C4-2B (cell line): ENCODE measurements at regions not wholly inside any gene's neighbourhood (a gene's known extent, or its start where the extent isn't known, plus 50 kb on each side); places are given as distances from the start of the nearest gene placed in this dataset.

Experiments
- H3K27ac ChIP-seq: fragments of 450-650 bp; 2 replicates; pipeline ENCODE4 v1.5.1; 2017
- CTCF ChIP-seq: fragments of 450-650 bp; conservative IDR thresholded peaks from 2 replicates; pipeline ENCODE4 v1.5.1; 2017; ENCODE audit warnings: mild to moderate bottlenecking
- ZFX ChIP-seq: fragments of 450-650 bp; IDR thresholded peaks from 2 replicates; pipeline ENCODE4 v1.6.1; 2017

GRCh38 chr2:39528701-39529100, 91.6 kb upstream of the MAP4K3 start:
- no peak for TF ChIP-seq CTCF
- no peak for TF ChIP-seq ZFX
- no peak overlapping the region for H3K27ac ChIP-seq

GRCh38 chr2:39529836-39530235, 92.8 kb upstream of the MAP4K3 start:
- H3K27ac ChIP-seq = no peak overlapping the region

GRCh38 chr2:39530411-39530866, 93.4 kb upstream of the MAP4K3 start:
- no peak overlapping the region for H3K27ac ChIP-seq
- TF ChIP-seq ZFX (no peak), CTCF (no peak)

More at GRCh38 chr2:39529836-39530235, 92.8 kb upstream of the MAP4K3 start:
- TF ChIP-seq ZFX (no peak), CTCF (no peak)

- TF ChIP-seq ZFX = no peak
- TF ChIP-seq CTCF = no peak
- H3K27ac ChIP-seq = no peak overlapping the region
Measured at GRCh38 chr2:39531220-39531777, 94.2 kb upstream of the MAP4K3 start.

- TF ChIP-seq ZFX = no peak
- no peak overlapping the region for H3K27ac ChIP-seq
Measured at GRCh38 chr2:39532933-39533332, 95.8 kb upstream of the MAP4K3 start.

GRCh38 chr2:39534095-39534711, 97.1 kb upstream of the MAP4K3 start:
- TF ChIP-seq CTCF = no peak
- TF ChIP-seq ZFX = no peak
- no peak overlapping the region for H3K27ac ChIP-seq

- TF ChIP-seq CTCF (no peak), ZFX (no peak)
- no peak overlapping the region for H3K27ac ChIP-seq
Measured at GRCh38 chr2:39535636-39536185, 98.6 kb upstream of the MAP4K3 start.
